SK-N-SH treated with all-trans-retinoic acid at 6 μM for 48 hours (cell line): ENCODE measurements at regions not wholly inside any gene's neighbourhood (a gene's known extent, or its start where the extent isn't known, plus 50 kb on each side); places are given as distances from the start of the nearest gene placed in this dataset.

ENCODE experiments used
- CSRNP3 ChIP-seq: fragments of 250-450 bp; sonication (Bioruptor Pico); IDR thresholded peaks from 2 replicates; pipeline ENCODE4 v1.5.1; 2021; ENCODE audit warnings: mild to moderate bottlenecking, moderate library complexity
- PATZ1 ChIP-seq: fragments of 250-450 bp; sonication (Bioruptor Pico); IDR thresholded peaks from 2 replicates; pipeline ENCODE4 v1.8.0; 2020; ENCODE audit warnings: mild to moderate bottlenecking, moderate library complexity, borderline replicate concordance
- PPARA ChIP-seq: fragments of 250-450 bp; sonication (Bioruptor Pico); IDR thresholded peaks from 2 replicates; pipeline ENCODE4 v1.5.0; 2020; ENCODE audit warnings: mild to moderate bottlenecking, borderline replicate concordance
- ZFP3 ChIP-seq: fragments of 250-450 bp; sonication (Bioruptor Pico); IDR thresholded peaks from 2 replicates; pipeline ENCODE4 v1.5.0; 2020; ENCODE audit warnings: mild to moderate bottlenecking, moderate library complexity

- TF ChIP-seq PATZ1 (no peak), CSRNP3 (CRISPR knock-in tag) (no peak), ZFP3 (CRISPR knock-in tag) (no peak), PPARA (CRISPR knock-in tag) (no peak)
These were observed 359.7 kb downstream of the CRPPA start for GRCh38 chr7:16061630-16062029.
